ENCODE measurements at regions not wholly inside any gene's neighbourhood (a gene's known extent, or its start where the extent isn't known, plus 50 kb on each side); places are given as distances from the start of the nearest gene placed in this dataset.
A peak's percentile ranks its signal among the peaks of the same experiment; 100 is the strongest.
"Not testable (repeated sequence)": the region's sequence is repeated elsewhere in the genome, so short reads cannot be mapped to it uniquely, and the experiment has no call there.

DNA sequence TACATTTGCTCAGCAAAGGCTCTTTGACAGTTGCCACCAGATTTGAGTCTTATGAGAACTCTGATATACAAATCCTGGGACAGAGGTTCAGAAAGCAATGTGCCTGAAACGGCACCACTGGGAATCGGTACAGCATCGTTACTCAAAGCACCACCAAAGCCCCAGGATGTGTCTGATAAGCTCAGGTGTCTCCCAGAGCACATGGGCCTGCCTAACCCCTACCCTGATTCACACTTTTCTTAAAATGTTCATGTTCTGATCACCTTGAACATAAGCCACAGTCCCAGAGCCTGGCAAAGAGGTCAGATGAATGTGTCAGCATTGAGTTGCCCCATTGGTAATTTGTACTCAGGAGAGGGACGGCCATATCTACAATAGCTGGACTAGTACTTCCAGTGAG is 545.8 kb upstream of the AUTS2 start:
- no peak overlapping the region for H3K27ac Mint-ChIP-seq
- H3K4me1 Mint-ChIP-seq = no peaks in the 10 kb centered on the region
- ATAC-seq (no peak), DNase-seq (no peak)
- peaks cover 9 to 38% of the 10 kb centered on the region in 2 donors for H3K9me3 Mint-ChIP-seq
- H3K4me3 Mint-ChIP-seq = no peak overlapping the region
- no peaks in the 10 kb centered on the region for H3K27me3 Mint-ChIP-seq

GRCh38 chr7:69060516-69060915 is 537.8 kb upstream of the AUTS2 start:
- H3K27me3 Mint-ChIP-seq = no peaks in the 10 kb centered on the region
- no peak overlapping the region for H3K27ac Mint-ChIP-seq
- no peaks in the 10 kb centered on the region for H3K4me1 Mint-ChIP-seq
- H3K4me3 Mint-ChIP-seq = no peak overlapping the region
- ATAC-seq (no peak), DNase-seq (no peak)
- peaks cover 4 to 18% of the 10 kb centered on the region in 2 donors for H3K9me3 Mint-ChIP-seq

DNA sequence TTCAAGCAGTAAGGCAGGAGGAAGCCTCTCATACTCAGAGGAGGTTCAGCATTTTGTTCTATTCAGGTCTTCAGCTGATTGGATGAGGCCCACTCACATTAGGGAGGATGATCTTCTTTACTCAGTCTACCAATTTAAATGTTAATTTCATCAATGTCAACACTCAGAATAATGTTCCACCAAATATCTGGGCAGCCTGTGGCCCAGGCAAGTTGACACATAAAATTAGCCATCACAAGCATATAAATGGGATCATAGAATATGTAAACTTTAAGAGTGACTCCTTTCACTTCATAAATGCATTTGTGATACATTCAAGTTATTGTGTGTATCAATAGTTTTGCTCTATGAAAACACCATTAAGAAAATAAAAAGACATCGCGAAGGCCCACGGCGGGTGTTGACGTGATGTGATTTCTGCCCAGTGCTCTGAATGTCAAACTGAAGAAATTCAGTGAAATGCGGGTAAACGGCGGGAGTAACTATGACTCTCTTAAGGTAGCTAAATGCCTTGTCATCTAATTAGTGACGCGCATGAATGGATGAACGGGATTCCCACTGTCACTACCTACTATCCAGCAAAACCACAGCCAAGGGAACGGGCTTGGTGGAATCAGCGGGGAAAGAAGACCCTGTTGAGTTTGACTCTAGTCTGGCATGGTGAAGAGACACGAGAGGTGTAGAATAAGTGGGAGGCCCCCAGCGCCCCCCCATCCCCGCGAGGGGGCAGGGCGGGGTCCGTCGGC is 536.1 kb upstream of the AUTS2 start:
- H3K4me3 Mint-ChIP-seq = no peak overlapping the region
- DNase-seq (no peak), ATAC-seq (no peak)
- no peak overlapping the region for H3K27ac Mint-ChIP-seq
- no peaks in the 10 kb centered on the region for H3K27me3 Mint-ChIP-seq
- no peaks in the 10 kb centered on the region for H3K4me1 Mint-ChIP-seq
- H3K9me3 Mint-ChIP-seq = peaks cover 10 to 25% of the 10 kb centered on the region in 2 donors

DNA sequence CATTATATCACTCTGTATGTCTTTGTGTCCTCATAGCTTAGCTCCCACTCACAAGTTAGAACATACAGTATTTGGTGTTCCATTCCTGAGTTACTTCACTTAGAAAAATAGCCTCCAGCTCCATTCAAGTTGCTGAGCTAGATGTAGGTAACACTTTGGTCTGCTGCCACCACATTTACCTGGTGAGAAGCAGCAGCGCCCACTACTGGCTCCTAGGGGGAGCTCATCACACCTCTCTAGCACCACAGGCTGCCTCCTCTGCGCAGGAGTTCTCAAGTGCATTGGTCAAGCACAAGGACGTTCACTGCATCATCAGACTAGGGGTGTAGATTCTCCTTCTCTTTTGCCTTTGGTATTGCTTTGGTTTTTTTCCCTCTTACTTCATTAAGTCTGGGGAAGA is 530.9 kb upstream of the AUTS2 start:
- Mint-ChIP-seq H3K4me1 (no peaks in the 10 kb centered on the region), H3K27ac (no peak overlapping the region), H3K4me3 (no peak overlapping the region), H3K27me3 (no peaks in the 10 kb centered on the region), H3K9me3 (peaks cover 14 to 32% of the 10 kb centered on the region in 2 donors)
- no peak for DNase-seq
- no peak for ATAC-seq

GRCh38 chr7:69070476-69070875 is 527.8 kb upstream of the AUTS2 start:
- no peak overlapping the region for H3K4me3 Mint-ChIP-seq
- H3K27ac Mint-ChIP-seq = no peak overlapping the region
- H3K9me3 Mint-ChIP-seq = peaks cover 28 to 35% of the 10 kb centered on the region in 2 donors
- no peaks in the 10 kb centered on the region for H3K27me3 Mint-ChIP-seq
- DNase-seq (no peak), ATAC-seq (no peak)
- no peaks in the 10 kb centered on the region for H3K4me1 Mint-ChIP-seq

GRCh38 chr7:69076566-69076965 is 521.7 kb upstream of the AUTS2 start:
- Mint-ChIP-seq H3K4me1 (no peaks in the 10 kb centered on the region), H3K27me3 (no peaks in the 10 kb centered on the region), H3K9me3 (peaks cover 21% of the 10 kb centered on the region in 2 donors), H3K4me3 (no peak overlapping the region), H3K27ac (no peak overlapping the region)
- DNase-seq = no peak
- ATAC-seq = no peak

GRCh38 chr7:69078997-69079769 is 519.1 kb upstream of the AUTS2 start:
- no peak overlapping the region for H3K27ac Mint-ChIP-seq
- no peak overlapping the region for H3K4me3 Mint-ChIP-seq
- H3K4me1 Mint-ChIP-seq = no peaks in the 10 kb centered on the region
- ATAC-seq (no peak), DNase-seq (no peak)
- H3K9me3 Mint-ChIP-seq = peaks cover 20 to 23% of the 10 kb centered on the region in 2 donors
- no peaks in the 10 kb centered on the region for H3K27me3 Mint-ChIP-seq

- H3K9me3 Mint-ChIP-seq = peaks cover 8 to 21% of the 10 kb centered on the region in 2 donors
- not testable (repeated sequence) for H3K27me3 Mint-ChIP-seq
These were observed 511.0 kb upstream of the AUTS2 start for GRCh38 chr7:69087281-69087680.

DNA sequence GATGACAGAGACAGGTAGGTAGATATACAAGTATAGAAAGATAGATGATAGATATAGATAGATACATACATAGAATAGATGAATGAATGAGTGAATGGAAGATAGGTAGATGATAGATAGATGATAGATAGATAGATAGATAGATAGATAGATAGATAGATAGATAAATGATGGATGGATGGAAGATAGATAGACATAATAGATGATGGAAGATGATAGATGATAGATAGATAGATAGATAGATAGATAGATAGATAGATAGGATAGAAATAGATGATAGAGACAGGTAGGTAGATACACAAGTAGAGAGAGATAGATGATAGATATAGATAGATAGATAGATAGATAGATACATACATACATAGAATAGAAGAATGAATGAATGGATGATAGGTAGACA is 510.1 kb upstream of the AUTS2 start:
- Mint-ChIP-seq H3K4me1 (no peaks in the 10 kb centered on the region), H3K9me3 (peaks cover 8 to 21% of the 10 kb centered on the region in 2 donors), H3K27me3 (no peaks in the 10 kb centered on the region), H3K4me3 (no peak overlapping the region), H3K27ac (no peak overlapping the region)
- no peak for DNase-seq
- no peak for ATAC-seq

More at GRCh38 chr7:69087281-69087680, 511.0 kb upstream of the AUTS2 start:
- not testable (repeated sequence) for H3K4me3 Mint-ChIP-seq, ATAC-seq, H3K4me1 Mint-ChIP-seq, DNase-seq, H3K27ac Mint-ChIP-seq

DNA sequence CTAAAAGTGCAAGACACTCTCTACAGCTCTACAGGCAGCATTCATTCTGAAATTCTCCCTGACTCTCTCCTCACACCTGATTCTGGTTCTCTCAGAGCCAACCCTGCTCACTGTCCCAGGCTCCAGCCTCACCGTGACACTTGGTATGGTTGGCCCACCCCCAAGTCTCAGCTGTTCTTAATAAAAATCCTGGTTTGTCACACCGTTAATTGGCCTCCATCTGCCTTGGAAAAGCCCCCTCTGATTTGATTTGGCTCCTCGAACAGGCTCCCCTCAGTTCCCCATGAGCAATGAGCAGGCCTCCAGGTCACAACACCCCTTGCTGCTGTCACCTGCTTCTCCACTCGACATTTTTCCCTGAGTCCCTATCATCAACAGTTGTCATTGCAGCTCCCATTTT is 507.3 kb upstream of the AUTS2 start:
- no peak overlapping the region for H3K4me3 Mint-ChIP-seq
- no peaks in the 10 kb centered on the region for H3K27me3 Mint-ChIP-seq
- DNase-seq (no peak), ATAC-seq (no peak)
- peak overlapping the region in 1 of 2 donors; percentile 38 for H3K27ac Mint-ChIP-seq
- H3K9me3 Mint-ChIP-seq = peaks cover 23 to 29% of the 10 kb centered on the region in 2 donors
- H3K4me1 Mint-ChIP-seq = no peaks in the 10 kb centered on the region

DNA sequence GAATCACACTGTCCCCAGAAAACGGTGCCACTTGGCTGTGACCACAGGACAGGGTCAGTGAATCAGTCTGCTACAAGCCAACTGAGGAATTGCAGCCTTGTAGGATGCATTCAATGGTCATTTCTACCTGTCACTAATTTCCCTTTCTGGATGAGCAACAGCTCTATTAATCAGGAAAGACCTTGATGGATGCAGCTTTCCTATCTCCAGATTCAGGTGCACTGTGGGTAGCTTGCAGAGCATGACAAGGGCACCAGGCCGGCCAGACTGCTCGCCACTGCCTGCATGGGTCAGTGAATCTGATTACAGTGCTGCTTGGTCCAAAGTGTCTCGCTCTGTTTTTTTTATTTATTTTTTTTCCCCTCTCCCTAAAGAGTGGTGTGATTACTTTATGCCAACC is 506.8 kb upstream of the AUTS2 start:
- Mint-ChIP-seq H3K27me3 (no peaks in the 10 kb centered on the region), H3K4me1 (no peaks in the 10 kb centered on the region), H3K9me3 (peaks cover 26 to 27% of the 10 kb centered on the region in 2 donors), H3K4me3 (no peak overlapping the region), H3K27ac (no peak overlapping the region)
- no peak for ATAC-seq
- no peak for DNase-seq

- Mint-ChIP-seq H3K27me3 (no peaks in the 10 kb centered on the region), H3K4me3 (no peak overlapping the region), H3K9me3 (peaks cover 13 to 25% of the 10 kb centered on the region in 2 donors), H3K4me1 (no peaks in the 10 kb centered on the region), H3K27ac (no peak overlapping the region)
- ATAC-seq (no peak), DNase-seq (no peak)
These were observed 503.1 kb upstream of the AUTS2 start for GRCh38 chr7:69095127-69095526.

DNA sequence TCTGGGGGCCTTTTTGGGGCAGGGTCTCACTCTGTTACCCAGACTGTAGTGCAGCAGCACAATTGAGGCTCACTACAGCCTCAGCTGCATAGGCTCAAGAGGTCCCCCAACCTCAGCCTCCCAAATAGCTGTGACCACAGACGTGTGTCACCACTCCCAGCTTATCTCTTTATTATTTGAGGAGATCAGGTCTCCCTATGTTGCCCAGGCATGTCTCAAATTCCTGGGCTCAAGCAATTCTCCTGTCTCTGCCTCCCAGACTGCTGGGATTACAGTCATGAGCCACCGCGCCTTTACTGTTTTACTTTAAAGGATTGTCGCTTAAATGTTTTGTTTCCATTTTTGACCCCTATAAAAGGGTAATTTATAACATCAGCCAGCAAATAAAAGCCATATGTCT is 502.6 kb upstream of the AUTS2 start:
- DNase-seq (no peak), ATAC-seq (no peak)
- Mint-ChIP-seq H3K27me3 (no peaks in the 10 kb centered on the region), H3K9me3 (peaks cover 9 to 25% of the 10 kb centered on the region in 2 donors), H3K27ac (no peak overlapping the region), H3K4me1 (no peaks in the 10 kb centered on the region), H3K4me3 (no peak overlapping the region)

DNA sequence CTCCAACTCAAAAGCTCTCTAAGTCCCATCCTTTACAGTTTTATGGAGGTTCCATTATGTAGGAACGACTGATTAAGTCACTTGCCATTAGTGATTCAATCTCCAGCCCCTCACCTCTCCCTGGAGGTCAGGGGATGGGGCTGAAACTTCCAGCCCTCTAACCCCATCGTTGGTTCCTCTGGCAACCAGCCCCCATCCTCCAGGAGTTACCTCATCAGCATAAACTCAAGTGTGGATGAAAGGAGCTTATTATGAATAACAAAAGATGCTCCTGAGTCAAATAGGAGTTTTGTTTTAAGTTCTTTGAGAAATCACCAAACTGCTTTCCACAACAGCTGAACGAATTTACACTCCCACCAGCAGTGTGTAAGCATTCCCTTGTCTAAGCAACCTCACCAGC is 494.3 kb upstream of the AUTS2 start:
- H3K4me3 Mint-ChIP-seq = no peak overlapping the region
- no peak for DNase-seq
- peaks cover 0 to 11% of the 10 kb centered on the region in 2 donors for H3K9me3 Mint-ChIP-seq
- H3K4me1 Mint-ChIP-seq = no peaks in the 10 kb centered on the region
- no peak for ATAC-seq
- no peak overlapping the region for H3K27ac Mint-ChIP-seq
- H3K27me3 Mint-ChIP-seq = no peaks in the 10 kb centered on the region

GRCh38 chr7:69105092-69105491 is 493.2 kb upstream of the AUTS2 start:
- DNase-seq (no peak), ATAC-seq (no peak)
- no peaks in the 10 kb centered on the region for H3K4me1 Mint-ChIP-seq
- H3K9me3 Mint-ChIP-seq = peaks cover 0 to 11% of the 10 kb centered on the region in 2 donors
- H3K4me3 Mint-ChIP-seq = no peak overlapping the region
- H3K27me3 Mint-ChIP-seq = no peaks in the 10 kb centered on the region
- no peak overlapping the region for H3K27ac Mint-ChIP-seq

GRCh38 chr7:69105981-69106380 is 492.3 kb upstream of the AUTS2 start:
- Mint-ChIP-seq H3K27ac (no peak overlapping the region), H3K4me1 (no peaks in the 10 kb centered on the region), H3K4me3 (no peak overlapping the region), H3K27me3 (no peaks in the 10 kb centered on the region), H3K9me3 (peaks cover 0 to 19% of the 10 kb centered on the region in 2 donors)
- no peak for ATAC-seq
- no peak for DNase-seq

Measured in stimulated activated naive CD8-positive, alpha-beta T cell treated with anti-CD3 and anti-CD28 coated beads, Interleukin-15, amount 100 ng/mL, for 72 hours (primary cell).